AG08395 (cell line): ENCODE measurements at regions not wholly inside any gene's neighbourhood (a gene's known extent, or its start where the extent isn't known, plus 50 kb on each side); places are given as distances from the start of the nearest gene placed in this dataset.
A peak's percentile ranks its signal among the peaks of the same experiment; 100 is the strongest.

Source experiments
- DNase-seq: peaks from one replicate; pipeline ENCODE4 v3.0.0; 2012; ENCODE audit warnings: mixed read lengths, low spot score

DNA sequence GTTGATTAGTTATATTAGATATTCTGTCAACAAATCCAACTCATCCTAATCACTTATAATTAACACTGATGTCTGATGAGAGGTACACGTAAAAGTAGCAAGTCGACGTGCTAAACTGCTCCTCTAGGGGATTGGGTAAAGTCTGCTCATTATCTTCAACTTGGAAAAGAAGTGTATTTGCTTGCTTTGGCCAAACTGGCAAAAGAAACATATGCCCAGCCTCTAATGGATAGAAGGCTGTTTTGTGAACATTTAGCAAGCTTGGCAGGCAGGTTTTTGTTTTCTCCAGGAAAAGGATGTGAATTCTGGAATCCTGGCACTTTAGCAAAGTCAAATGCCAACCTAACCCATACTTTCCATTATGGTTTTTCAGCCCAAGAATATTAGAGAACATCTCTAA, 264.8 kb downstream of the TBL1XR1 start:
- DNase-seq = no peak

DNA sequence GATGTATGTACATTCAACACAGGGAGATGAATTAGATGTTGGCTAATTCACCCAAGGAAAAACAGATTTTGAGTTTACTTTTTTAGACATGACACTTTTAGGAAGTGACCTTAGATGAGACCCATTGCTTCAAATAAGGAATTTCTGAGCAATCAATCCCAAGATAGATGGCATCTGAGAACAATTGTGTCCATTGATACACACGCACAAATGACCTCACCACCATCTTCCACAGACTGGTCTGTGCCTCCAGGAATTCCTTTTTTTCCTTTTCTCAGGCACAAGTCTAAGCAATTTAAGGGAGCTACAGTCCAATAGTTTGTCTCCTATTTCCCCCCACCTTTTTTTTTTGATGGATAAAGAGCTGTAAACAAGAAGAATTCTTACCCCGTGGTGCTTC, 265.3 kb downstream of the TBL1XR1 start:
- no peak for DNase-seq

DNA sequence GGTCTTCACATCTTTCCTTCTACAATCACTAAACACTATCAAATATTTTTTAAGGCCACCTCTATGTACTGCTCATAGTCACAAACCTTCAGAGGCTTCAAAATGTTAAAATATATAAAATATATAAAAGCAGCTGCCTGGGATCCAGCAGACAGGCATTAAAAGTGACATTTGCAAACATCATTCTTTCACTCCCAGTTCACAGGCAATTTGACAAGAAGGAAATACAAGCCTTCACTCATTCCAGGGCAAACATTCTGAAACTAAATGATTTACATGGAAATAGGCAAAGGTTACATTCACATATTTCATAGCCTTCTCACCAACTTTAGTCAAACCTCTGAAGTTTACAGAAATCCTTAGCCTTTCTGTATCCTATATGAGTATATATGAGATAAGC, 266.3 kb downstream of the TBL1XR1 start:
- DNase-seq = no peak

DNA sequence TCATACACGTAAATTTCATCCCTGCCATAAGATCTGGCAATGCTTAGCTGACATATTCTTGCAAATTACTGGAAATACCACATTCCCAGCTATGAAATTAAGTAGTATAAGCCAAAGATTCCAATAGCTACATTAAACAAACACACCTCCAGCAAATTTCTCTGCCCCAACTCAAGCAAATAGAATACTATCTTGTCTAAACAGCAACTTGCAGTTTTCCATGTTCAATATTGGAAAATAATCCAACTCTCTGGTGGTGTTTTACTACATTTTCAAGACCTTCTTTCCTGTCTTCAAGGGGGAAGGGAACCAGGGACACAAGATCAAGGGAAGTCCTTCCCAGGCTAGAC, 268.7 kb downstream of the TBL1XR1 start:
- no peak for DNase-seq

DNA sequence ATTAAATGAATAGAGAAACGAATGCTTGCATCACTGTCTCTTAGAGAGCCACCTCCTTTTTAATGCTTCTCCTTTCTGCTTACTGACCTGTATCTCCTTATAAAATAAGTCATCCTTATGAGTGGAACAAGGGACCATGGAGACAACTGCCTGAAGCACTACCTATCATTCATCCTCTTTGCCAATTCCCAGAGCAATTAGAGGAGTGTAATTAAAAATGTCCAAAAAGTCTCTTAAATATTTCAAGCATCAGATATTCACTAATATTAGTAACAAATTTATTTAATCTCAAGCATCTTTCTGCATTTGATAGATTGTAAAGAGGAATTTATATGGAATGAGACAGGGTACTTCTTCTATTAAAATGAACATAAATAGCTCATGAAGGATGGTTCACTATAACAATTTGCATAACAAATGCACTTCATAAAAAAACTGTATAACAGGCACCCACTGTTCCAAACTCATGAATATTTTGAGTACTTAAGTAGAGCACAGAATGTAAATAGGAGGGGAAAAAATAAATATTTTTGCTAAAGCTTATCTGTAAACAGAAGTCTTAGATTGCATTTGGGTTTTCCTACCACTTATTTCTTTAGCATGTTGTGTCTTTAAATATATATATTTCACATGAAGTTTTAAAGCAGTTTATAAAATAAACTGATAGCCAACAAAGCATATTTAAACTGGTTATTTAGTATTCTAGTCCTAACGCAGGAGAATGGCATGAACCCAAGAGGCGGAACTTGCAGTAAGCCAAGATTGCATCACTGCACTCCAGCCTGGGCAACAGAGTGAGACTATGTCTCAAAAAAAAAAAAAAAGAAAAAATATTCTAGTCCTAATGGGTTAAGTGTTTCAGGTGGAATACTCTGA, 269.3 kb downstream of the TBL1XR1 start:
- DNase-seq = no peak

DNA sequence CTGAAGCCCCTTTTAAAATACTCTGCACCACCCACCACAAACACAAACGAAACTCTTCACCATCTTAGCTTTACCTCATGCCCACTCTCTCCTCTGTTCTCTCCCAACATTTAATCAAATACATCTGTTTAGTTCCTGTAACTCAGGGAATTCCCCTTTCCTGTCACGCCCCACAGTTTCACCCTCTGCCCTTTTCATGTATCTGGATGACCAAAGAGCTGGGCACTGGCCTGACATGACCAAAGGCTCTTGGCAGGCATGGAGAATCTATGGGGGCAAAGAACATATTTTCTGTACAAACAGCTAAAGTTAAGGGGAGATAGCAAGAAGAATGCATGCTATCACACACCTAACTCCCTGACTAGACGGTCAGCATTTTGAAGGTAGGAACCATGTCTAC, 270.0 kb downstream of the TBL1XR1 start:
- no peak for DNase-seq

DNA sequence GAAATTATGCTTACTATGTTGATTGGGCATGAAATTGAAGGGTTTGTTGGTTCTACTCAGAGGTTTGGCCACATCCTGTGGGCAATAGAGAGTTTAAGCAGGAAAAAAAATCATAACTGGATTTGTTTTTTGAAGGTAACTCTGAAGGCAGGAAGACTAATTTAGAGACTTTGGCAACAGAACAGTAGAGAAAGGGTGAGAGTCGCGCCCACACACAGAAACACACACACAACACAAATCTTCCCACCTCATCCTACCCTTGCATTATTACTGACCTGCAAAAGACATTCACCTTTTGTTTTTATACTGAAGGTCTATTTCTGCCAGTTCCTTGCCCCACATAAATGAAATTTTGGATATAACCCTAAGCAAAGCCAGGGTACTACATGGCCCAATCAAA, 270.6 kb downstream of the TBL1XR1 start:
- DNase-seq = no peak

DNA sequence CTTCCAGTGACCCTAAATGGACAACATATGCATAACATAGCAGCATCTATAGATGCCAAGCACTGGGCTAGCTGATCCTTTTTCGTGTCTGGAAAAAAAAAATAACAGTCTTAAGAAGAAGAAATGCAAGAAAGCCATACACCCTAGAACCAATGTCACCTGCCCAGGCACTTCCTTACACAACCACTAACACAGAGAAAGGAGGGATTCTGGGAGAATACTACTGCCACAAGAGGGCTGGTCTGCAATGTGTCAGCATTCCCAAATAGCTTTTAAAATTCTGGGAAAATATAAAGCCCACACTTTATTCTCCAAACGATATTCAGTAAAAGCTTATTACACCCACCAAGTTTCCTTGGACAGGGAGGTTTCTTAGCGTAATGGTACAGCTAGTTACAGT, 271.2 kb downstream of the TBL1XR1 start:
- DNase-seq = no peak

DNA sequence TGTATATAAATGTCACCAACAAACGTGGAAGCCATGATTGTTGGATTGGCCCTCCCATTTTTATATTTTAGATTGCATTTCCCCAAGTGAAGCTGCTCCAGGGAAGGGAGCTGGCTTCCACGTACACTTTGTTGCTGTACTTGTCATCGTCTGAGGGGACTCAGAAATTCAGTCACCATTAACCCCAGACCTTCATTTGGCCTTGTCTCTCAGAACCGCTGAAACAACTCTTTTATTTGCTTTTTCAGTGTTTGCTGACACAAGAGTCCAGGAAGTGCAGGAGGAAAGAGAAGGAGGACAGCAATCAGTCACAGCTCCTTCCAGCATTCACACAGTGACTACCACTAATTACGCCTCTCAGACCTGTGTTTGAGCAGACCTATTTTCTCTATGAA, 276.5 kb downstream of the TBL1XR1 start:
- no peak for DNase-seq

DNA sequence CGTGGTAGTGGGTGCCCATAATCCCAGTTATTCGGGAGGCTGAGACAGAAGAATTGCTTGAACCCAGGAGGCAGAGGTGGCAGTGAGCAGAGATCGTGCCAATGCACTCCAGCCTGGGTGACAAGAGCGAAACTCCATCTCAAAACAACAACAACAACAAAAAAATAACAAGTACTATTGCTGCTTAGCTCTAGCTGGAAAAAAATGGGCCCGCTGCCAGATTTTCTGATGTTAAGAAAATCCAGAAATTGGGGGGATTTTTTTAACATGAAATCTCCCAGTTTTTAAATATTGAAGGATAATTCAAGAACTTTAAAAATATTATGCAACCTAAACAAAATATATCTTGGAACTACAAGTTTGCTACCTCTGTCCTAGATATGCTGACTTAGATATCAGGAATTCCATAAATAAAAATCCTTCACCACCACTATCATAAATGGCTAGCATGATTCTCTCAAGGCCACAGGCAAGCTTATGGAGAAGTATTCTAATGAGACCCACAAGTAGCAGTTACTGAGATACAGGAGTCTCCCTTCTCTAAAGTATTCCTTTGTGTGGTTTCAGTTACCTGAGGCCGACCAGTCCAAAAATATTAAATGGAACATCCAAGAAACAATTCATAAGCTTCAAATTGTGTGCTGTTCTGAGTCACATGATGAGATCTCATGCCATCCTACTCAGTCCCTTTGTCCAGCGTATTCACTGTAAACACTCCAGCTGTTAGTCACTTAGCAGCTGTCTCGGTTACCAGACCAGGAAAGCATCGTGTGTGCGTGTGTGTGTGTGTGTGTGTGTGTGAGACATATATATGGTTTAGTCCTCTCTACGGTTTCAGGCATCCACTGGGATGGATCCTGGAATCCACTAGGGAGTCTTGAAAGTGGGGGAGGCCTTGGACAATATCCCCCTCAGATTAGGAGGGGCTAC, 277.2 kb downstream of the TBL1XR1 start:
- DNase-seq = no peak

DNA sequence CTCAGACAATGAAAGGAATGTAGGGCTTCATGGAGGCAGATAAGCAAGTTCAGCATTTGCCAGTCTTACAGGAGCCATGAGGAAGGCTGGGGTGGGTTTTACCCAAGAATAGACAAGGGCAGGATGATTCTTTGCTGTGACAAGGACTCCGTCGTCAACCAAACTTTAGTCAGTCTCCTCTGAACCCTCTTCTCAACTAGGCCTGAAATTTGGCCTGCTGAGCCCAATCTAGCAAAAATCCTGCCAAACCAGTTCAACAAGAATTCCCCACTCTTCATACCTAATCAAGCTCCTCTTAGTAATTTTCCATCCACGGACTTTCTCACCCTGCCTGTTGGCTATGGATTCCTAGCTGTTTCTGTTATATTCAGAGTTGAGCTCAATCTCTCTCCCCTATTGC, 280.5 kb downstream of the TBL1XR1 start:
- no peak for DNase-seq

DNA sequence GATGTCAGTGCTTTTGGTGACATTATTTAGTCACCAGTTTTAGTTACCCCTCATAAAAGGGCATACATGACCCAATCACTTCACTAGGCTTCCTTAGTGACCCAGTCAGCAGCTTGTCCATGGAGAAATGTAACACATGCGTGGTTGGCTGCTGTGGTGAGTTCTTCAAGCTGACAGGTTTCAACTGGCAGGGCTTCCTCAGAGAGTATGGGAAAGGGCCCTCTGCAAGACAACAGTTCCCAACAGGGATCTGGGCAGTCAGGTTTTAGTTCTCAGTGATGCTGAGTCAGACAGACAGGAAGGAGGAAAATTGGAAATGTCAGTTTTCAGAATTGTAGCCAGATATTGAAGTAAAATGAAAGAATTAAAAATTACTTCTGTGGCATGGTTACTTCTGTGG, 282.5 kb downstream of the TBL1XR1 start:
- DNase-seq = no peak

DNA sequence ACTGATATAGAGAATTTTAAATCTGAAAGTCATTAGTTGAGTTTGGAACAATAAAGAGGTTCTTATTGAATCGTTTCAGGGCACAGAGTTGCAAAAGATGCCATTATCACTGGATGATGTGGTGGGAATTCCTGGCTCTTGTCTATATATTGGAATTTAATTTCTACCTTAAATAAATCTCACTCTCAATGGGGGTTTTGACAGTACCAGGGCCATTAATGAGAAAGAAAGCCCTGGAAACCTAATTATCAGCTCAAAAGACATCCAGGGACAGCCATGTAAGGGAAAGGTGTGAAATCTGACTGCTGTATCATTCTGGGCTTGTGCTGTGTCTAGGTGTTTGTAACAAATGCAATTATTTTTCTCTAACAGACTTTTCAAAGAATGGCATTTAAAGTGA, 285.7 kb downstream of the TBL1XR1 start:
- no peak for DNase-seq

DNA sequence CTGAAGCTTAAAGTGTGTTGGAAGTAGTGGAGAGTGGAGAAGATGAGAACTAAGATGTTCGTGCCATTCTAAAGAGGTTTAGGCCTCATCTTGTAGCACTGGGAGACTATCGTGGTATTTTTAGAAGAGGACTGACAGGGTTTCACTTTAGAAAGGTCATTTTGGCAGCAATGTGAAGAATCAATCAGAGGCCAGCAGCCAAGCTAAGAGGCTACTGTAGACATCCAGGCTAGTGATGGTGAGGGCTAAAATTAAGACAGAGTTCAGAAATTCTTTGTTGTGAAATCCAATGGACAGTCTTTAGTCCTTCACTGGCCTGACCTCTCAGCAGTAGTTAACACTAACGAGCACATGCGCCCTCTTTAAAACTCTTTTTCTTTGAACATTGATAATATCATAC, 288.2 kb downstream of the TBL1XR1 start:
- no peak for DNase-seq

DNA sequence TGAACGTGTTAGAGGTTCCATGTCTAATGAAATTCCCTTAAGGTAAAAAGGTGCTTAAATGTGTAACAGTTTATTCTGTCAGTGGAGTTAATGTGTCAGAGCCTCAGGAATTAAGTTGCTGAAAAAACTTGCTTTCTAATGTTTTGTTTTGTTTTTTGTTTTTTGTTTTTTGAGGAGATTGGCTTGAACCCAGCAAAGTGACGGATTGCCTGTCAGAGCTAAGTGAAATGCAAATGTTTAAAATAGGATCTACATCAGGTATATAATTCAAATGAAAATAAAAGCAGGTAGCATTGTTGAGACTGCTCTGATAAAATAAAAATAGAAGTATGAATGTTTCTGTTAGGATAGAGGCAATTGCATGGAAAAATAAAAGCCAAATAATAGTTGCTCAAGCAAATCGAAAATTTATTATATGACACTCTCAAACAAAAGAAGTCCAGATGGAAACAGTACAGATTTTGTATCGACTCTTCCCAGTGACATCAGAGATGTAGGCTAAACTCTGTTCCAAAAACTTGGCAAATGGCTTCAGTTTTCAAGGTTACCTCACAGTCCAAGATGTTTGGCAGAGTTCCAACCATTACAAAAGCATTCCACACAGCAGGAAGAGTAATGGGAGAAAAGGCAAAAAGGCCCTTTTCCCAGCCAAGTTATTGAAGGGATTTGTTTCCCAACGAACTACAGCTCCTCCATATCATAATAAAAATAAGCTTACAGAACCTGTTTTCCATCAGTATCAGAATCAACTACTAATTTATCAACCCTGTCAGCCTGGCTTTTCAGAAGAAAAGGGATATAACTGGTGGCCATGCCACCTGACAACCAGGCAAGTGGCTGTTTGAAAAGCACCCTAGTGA, 291.0 kb downstream of the TBL1XR1 start:
- no peak for DNase-seq

DNA sequence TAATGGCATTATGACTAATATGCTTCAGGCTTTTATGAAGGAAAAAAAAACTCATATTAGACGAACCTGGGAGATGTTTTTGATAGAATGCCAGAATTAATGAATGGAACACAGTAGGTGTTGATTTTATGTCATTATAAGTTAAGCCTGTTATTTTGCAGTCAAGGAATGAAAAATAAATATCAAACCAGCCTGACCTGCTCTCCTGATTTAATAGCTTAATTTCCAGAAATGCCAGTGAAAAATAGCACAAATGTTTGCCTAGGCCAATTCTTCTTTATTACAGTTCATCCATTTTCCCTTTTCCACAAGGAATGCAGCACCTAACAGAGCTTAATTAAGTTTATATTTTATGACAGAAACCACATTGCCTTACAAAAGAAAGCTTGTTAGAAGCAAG, 292.0 kb downstream of the TBL1XR1 start:
- no peak for DNase-seq

DNA sequence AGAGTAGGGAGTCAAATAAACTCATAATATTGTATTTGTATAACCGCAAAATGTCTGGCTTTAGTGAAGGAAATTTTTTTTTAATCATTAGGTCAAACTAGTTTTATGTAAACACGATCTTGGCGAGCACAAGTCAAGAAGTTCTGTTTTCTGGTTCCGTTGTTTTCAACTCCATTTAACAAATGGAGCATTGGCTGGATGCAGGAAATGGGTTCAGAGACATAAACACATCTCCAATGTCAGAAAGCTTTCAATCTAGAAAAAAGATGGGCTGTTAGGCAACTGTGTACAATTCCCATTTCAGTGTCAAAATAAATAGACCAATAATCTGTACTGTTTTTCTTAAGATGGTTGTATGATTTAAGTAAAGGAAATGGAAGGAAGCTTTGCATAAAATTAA, 292.8 kb downstream of the TBL1XR1 start:
- DNase-seq = no peak

DNA sequence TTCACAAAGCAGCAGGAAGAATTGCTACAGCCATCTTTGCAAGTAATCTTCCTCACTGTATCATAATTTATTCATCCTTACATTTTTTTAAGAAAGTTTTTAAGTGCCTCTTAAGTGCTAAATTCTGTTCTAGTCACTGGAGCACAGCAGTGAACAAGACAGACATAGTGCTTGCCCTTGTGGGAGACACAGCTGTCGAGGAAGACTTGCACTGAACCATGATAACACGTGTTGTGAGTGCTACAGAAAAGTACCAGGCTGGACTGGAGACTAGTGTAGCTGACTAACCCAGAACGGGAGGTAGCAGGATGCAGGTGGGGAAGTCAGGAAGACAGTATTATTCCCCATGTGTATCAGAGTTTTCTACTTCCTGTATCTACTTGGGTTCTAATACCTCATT, 300.6 kb downstream of the TBL1XR1 start:
- DNase-seq = no peak

DNA sequence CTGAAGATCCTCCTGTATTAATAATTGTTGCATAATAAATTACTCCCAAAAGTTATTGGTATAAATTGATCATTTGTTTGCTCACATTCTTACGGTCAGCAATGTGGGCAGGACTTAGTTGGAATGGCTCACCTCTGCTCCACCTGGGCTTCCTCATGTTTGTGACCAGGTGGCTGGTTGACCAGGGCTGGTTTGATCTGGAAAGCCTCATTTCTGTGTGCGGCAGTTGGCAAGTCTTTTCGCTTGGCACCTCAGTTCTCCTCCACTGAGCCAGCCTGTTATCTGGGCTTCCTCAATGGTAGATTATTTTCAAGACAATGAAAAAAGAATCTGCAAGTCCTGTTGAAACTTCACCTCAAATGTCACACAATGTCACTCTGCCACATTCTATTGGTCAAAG, 301.1 kb downstream of the TBL1XR1 start:
- no peak for DNase-seq

DNA sequence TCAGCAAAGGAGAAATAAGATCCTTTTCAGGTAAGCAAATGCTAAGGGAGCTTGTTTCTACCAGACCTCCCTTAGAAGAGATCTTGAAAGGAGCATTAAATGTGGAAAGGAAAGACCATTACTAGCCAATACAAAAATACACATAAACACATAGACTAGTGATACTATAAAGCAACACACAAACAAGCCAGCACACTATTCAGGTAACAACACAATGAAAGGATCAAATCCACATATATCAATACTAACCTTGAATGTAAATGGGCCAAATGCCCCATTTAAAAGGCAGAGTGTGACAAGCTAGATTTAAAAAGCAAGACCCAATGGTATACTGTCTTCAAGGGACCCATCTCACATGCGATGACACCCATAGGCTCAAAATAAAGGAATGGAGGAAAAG, 317.6 kb downstream of the TBL1XR1 start:
- DNase-seq = no peak

DNA sequence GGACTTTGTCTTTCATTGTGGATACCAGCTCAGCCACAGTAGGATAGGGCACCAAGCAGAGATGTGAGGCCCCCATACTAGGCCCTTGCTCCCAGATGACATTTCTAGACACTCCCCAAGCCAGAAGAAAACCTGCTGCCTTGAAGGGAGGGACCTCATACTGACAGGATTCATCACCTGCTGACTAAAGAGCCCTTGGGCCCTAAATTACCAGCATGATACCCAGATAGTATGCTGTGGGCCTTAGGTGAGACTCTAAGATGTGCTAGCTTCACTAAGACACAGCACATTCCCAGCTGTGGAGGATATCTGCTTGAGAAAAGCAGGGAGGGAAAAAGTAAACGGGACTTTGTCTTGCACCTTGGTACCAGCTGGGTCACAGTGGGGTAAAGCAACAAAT, 324.0 kb downstream of the TBL1XR1 start:
- DNase-seq = no peak

DNA sequence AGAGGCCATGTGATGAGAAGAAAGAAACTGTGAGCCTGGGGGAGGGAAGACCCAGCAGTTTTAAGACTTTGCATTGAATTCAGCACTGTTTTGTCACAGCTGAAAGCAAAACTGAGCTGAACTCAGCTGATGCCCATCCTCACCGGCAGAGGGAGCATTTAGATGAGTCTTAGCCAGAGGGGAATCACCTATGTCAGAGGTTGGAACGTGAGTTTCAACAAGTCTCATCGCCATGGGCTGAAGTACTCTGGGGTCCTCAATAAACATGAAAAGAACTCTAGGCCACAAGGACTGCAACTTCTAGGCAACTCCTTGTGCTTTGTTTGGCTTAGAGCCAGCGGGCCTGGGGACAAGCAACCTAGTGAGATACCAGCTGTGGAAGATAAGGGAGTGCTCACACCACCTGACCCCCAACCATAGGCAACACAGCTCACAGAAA, 324.5 kb downstream of the TBL1XR1 start:
- peak; percentile 31 for DNase-seq
